Panc1 (cell line): ENCODE measurements at regions not wholly inside any gene's neighbourhood (a gene's known extent, or its start where the extent isn't known, plus 50 kb on each side); places are given as distances from the start of the nearest gene placed in this dataset.

Source experiments
- TCF7L2 ChIP-seq: IDR thresholded peaks from 2 replicates; pipeline ENCODE4 v1.6.1; 2011; ENCODE audit warnings: mild to moderate bottlenecking, low read depth, low read length, inconsistent platforms
- TF ChIP-seq, protein P1 (sequence below): fragments of 450-650 bp; IDR thresholded peaks from 2 replicates; pipeline ENCODE4 v1.5.1; 2017; ENCODE audit warnings: mild to moderate bottlenecking
- TF ChIP-seq, protein P2 (sequence below), 2 experiments: IDR thresholded peaks; 2 replicates each; pipeline ENCODE4 v1.6.1; 2011 to 2012; ENCODE audit warnings: low read depth in 2 of 2, control low read depth in 1 of 2, low read length in 1 of 2, mild to moderate bottlenecking in 1 of 2, moderate library complexity in 1 of 2; ENCODE audit not compliant: insufficient read depth in 1 of 2

DNA sequence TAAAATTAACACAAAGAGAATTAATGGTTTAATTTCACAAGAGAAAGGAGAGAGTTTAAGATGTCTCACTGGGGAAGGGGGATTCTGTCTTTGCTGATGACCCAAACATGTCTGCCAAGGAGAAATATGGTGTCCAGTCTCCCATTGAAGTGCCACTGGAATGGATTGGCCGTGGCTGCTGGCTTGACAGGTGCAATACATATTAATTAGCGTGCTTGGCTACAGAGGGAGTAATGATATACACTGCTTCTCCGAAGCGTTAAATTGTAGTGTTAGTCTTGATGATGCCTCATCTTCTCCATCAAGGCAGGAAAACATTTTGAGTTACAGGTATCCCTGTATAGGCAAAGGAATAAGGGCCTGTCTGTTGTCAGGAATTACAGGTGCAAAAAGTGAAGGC lies 393.4 kb upstream of the TMPO start:
- TF ChIP-seq, protein P1, sequence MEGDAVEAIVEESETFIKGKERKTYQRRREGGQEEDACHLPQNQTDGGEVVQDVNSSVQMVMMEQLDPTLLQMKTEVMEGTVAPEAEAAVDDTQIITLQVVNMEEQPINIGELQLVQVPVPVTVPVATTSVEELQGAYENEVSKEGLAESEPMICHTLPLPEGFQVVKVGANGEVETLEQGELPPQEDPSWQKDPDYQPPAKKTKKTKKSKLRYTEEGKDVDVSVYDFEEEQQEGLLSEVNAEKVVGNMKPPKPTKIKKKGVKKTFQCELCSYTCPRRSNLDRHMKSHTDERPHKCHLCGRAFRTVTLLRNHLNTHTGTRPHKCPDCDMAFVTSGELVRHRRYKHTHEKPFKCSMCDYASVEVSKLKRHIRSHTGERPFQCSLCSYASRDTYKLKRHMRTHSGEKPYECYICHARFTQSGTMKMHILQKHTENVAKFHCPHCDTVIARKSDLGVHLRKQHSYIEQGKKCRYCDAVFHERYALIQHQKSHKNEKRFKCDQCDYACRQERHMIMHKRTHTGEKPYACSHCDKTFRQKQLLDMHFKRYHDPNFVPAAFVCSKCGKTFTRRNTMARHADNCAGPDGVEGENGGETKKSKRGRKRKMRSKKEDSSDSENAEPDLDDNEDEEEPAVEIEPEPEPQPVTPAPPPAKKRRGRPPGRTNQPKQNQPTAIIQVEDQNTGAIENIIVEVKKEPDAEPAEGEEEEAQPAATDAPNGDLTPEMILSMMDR = no peak
- TF ChIP-seq TCF7L2 = no peak
- TF ChIP-seq, protein P2, sequence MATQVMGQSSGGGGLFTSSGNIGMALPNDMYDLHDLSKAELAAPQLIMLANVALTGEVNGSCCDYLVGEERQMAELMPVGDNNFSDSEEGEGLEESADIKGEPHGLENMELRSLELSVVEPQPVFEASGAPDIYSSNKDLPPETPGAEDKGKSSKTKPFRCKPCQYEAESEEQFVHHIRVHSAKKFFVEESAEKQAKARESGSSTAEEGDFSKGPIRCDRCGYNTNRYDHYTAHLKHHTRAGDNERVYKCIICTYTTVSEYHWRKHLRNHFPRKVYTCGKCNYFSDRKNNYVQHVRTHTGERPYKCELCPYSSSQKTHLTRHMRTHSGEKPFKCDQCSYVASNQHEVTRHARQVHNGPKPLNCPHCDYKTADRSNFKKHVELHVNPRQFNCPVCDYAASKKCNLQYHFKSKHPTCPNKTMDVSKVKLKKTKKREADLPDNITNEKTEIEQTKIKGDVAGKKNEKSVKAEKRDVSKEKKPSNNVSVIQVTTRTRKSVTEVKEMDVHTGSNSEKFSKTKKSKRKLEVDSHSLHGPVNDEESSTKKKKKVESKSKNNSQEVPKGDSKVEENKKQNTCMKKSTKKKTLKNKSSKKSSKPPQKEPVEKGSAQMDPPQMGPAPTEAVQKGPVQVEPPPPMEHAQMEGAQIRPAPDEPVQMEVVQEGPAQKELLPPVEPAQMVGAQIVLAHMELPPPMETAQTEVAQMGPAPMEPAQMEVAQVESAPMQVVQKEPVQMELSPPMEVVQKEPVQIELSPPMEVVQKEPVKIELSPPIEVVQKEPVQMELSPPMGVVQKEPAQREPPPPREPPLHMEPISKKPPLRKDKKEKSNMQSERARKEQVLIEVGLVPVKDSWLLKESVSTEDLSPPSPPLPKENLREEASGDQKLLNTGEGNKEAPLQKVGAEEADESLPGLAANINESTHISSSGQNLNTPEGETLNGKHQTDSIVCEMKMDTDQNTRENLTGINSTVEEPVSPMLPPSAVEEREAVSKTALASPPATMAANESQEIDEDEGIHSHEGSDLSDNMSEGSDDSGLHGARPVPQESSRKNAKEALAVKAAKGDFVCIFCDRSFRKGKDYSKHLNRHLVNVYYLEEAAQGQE (IDR thresholded peaks at IDR 0.05; ENCODE audit: insufficient read depth in 1 of 2, low read depth in 2 of 2, low read length in 1 of 2) = no peak
